ENCODE measurements at regions not wholly inside any gene's neighbourhood (a gene's known extent, or its start where the extent isn't known, plus 50 kb on each side); places are given as distances from the start of the nearest gene placed in this dataset.

- peak; percentile 20 for DNase-seq
Measured at GRCh38 chr2:150646746-150647145, 159.3 kb upstream of the RND3 start.

GRCh38 chr2:150644298-150645067 is 157.0 kb upstream of the RND3 start:
- DNase-seq: peak; percentile 76

- DNase-seq: peak; percentile 35
Measured at GRCh38 chr2:150643114-150643725, 155.8 kb upstream of the RND3 start.

GRCh38 chr2:150640039-150640438 is 152.6 kb upstream of the RND3 start:
- DNase-seq: no peak

- no peak for DNase-seq
Measured at GRCh38 chr2:150639383-150639782, 151.9 kb upstream of the RND3 start.

- no peak for DNase-seq
Measured at GRCh38 chr2:150631236-150631821, 143.9 kb upstream of the RND3 start.

- peak; percentile 60 for DNase-seq
Measured at GRCh38 chr2:150630587-150631235, 143.2 kb upstream of the RND3 start.

- no peak for DNase-seq
Measured at GRCh38 chr2:150627526-150627925, 140.1 kb upstream of the RND3 start.

- no peak for DNase-seq
Measured at GRCh38 chr2:150626934-150627411, 139.5 kb upstream of the RND3 start.

GRCh38 chr2:150625741-150626140 is 138.3 kb upstream of the RND3 start:
- no peak for DNase-seq

GRCh38 chr2:150625303-150625702 is 137.8 kb upstream of the RND3 start:
- DNase-seq: no peak

GRCh38 chr2:150624001-150624401 is 136.5 kb upstream of the RND3 start:
- peak; percentile 72 for DNase-seq

GRCh38 chr2:150621526-150622213 is 134.2 kb upstream of the RND3 start:
- DNase-seq: peak; percentile 71

- DNase-seq: no peak
Measured at GRCh38 chr2:150620855-150621254, 133.4 kb upstream of the RND3 start.

- no peak for DNase-seq
Measured at GRCh38 chr2:150620416-150620815, 132.9 kb upstream of the RND3 start.

GRCh38 chr2:150619607-150620330 is 132.3 kb upstream of the RND3 start:
- DNase-seq: peak; percentile 61

- DNase-seq: no peak
Measured at GRCh38 chr2:150618245-150618895, 130.9 kb upstream of the RND3 start.

GRCh38 chr2:150617351-150617978 is 130.0 kb upstream of the RND3 start:
- DNase-seq: no peak

- DNase-seq: no peak
Measured at GRCh38 chr2:150612957-150613710, 125.7 kb upstream of the RND3 start.

GRCh38 chr2:150610670-150611279 is 123.3 kb upstream of the RND3 start:
- DNase-seq: peak; percentile 66
